ENCODE measurements at regions not wholly inside any gene's neighbourhood (a gene's known extent, or its start where the extent isn't known, plus 50 kb on each side); places are given as distances from the start of the nearest gene placed in this dataset.
"Not testable (repeated sequence)": the region's sequence is repeated elsewhere in the genome, so short reads cannot be mapped to it uniquely, and the experiment has no call there.

- 96% methylated on average over 4 of the region's 6 CpGs for WGBS
- H3K9me3 ChIP-seq: no peaks in the 10 kb centered on the region
- H3K4me3 ChIP-seq: no peak overlapping the region
- H3K4me1 ChIP-seq: no peaks in the 10 kb centered on the region
- no peak overlapping the region for H3K27ac ChIP-seq
- no peak for DNase-seq (ENCODE audit: low spot score in 2 of 2)
- TF ChIP-seq POLR2A (IDR thresholded peaks at IDR 0.05): no peak
- TF ChIP-seq, protein P1, sequence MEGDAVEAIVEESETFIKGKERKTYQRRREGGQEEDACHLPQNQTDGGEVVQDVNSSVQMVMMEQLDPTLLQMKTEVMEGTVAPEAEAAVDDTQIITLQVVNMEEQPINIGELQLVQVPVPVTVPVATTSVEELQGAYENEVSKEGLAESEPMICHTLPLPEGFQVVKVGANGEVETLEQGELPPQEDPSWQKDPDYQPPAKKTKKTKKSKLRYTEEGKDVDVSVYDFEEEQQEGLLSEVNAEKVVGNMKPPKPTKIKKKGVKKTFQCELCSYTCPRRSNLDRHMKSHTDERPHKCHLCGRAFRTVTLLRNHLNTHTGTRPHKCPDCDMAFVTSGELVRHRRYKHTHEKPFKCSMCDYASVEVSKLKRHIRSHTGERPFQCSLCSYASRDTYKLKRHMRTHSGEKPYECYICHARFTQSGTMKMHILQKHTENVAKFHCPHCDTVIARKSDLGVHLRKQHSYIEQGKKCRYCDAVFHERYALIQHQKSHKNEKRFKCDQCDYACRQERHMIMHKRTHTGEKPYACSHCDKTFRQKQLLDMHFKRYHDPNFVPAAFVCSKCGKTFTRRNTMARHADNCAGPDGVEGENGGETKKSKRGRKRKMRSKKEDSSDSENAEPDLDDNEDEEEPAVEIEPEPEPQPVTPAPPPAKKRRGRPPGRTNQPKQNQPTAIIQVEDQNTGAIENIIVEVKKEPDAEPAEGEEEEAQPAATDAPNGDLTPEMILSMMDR (IDR thresholded peaks at IDR 0.05): no peak
- TF ChIP-seq POLR2AphosphoS5 (IDR thresholded peaks at IDR 0.05): no peak
- no peak for TF ChIP-seq EP300 (IDR thresholded peaks at IDR 0.05)
- no peaks in the 10 kb centered on the region for H3K27me3 ChIP-seq
- no peaks in the 10 kb centered on the region for H3K36me3 ChIP-seq
These were observed 168.9 kb upstream of the PFKP start for GRCh38 chr10:2898509-2898860.

DNA sequence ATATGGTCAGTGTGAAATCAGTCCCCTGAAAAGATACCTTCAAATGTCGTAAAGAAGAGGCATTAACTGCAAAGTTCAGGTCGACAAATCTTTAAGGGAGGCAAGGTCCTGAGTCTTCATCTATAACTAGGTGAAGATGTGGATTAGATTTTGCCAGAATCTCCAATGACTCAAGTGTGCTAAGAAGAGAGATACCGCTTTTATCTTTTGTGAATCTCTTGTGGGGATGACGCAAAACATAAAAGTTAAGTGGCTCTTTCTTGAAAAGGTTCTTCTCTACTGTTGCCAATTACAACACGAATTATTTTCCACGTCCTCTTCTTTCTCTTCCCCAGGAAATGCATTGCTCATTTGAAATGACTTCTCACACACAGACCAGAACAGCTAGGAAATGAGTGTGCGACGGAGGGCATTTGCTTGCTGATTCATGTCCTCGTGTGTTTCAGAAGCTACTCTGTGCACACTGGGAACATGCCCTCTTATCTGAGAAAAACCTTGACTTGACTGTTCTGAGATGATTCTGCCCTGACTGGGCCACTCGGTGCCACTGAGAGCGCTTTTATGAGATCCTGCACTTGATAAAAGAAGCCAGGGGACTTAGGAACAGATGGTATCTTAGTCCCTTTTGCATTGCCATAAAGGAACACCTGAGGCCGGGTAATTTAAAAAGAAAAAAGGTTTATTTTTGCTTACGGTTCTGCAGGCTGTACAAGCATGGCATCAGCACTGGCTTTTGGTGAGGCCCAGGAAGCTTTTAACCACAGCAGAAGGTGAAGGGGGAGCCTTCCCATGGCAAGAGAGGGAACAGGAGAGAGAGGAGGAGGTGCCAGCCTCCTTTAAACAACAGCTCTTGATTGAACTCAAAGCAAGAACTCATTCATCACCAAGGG is 169.5 kb upstream of the PFKP start:
- Histone ChIP-seq H3K36me3 (no peaks in the 10 kb centered on the region), H3K27ac (no peak overlapping the region), H3K9me3 (no peaks in the 10 kb centered on the region), H3K27me3 (no peaks in the 10 kb centered on the region), H3K4me1 (no peaks in the 10 kb centered on the region), H3K4me3 (no peak overlapping the region)
- no peak for DNase-seq (ENCODE audit: low spot score in 2 of 2)
- TF ChIP-seq, protein P1 (IDR thresholded peaks at IDR 0.05): no peak
- TF ChIP-seq POLR2A (IDR thresholded peaks at IDR 0.05): no peak
- TF ChIP-seq POLR2AphosphoS5 (IDR thresholded peaks at IDR 0.05): no peak
- TF ChIP-seq EP300 (IDR thresholded peaks at IDR 0.05): no peak
- WGBS: 56% methylated on average over 13 of the region's 13 CpGs

- H3K4me3 ChIP-seq; DNase-seq (ENCODE audit: low spot score in 2 of 2); H3K4me1 ChIP-seq; H3K27ac ChIP-seq; H3K9me3 ChIP-seq; H3K27me3 ChIP-seq; H3K36me3 ChIP-seq: not testable (repeated sequence)
- 86% methylated on average over 1 of the region's 1 CpG for WGBS
These were observed 171.0 kb upstream of the PFKP start for GRCh38 chr10:2896334-2896733.

DNA sequence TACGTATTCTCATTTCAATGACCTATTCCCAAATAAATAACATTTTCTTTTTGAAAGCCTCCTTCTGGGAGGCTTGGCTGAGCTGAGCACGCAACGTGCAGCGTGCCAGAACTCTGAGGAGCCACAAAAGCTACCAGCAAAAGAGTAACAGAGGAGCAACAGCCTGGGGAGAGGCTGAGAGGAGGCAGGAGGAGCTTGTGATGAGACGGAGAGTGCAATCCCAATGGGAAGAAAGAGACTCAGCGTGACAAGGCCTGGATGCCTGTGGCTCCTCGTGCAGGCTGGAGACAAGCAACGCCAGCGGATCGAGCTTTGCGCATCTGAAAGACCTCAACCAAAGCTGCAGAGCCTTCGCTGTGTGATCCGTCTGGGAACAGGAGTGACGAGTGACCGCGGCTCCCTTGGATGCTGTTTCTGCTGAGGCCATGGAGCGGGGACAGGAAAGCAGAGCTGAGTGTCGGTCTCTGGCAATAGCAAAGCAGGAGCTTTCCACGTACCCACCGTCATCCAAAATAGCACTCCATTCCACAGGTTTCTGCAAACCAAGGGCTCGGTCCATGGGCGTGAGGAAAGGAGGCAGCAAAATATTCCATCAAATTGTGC is 171.7 kb upstream of the PFKP start:
- DNase-seq (ENCODE audit: low spot score in 2 of 2): no peak
- Histone ChIP-seq H3K4me1 (no peaks in the 10 kb centered on the region), H3K9me3 (no peaks in the 10 kb centered on the region), H3K27ac (no peak overlapping the region), H3K4me3 (no peak overlapping the region), H3K27me3 (no peaks in the 10 kb centered on the region), H3K36me3 (no peaks in the 10 kb centered on the region)
- WGBS: 76% methylated on average over 22 of the region's 22 CpGs
- no peak for TF ChIP-seq EP300 (IDR thresholded peaks at IDR 0.05)
- no peak for TF ChIP-seq POLR2AphosphoS5 (IDR thresholded peaks at IDR 0.05)
- TF ChIP-seq POLR2A (IDR thresholded peaks at IDR 0.05): no peak
- TF ChIP-seq, protein P1 (IDR thresholded peaks at IDR 0.05): no peak

DNA sequence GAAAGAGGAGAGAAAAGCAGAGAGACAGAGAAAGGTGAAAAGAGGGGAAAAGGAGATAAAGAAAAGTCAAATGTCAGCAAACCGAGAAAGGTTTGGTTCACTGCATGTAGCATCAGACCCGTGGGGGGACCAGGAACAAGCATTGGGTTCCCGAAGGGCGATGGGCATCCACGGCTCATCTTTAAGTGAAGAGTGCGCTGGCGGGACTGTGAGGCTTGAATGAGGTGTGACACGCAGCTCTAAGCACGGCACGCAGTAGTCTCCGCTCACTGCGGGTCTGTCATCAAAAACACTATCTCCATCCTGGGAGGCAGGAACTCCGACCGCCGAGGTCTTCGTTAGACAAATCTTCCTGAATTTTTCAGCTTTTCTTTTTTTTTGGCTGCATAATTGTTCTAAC is 173.4 kb upstream of the PFKP start:
- 93% methylated on average over 16 of the region's 16 CpGs for WGBS
- H3K27ac ChIP-seq: no peak overlapping the region
- no peaks in the 10 kb centered on the region for H3K36me3 ChIP-seq
- H3K27me3 ChIP-seq: no peaks in the 10 kb centered on the region
- no peak overlapping the region for H3K4me3 ChIP-seq
- no peak for TF ChIP-seq POLR2A (IDR thresholded peaks at IDR 0.05)
- TF ChIP-seq EP300 (IDR thresholded peaks at IDR 0.05): no peak
- H3K4me1 ChIP-seq: no peaks in the 10 kb centered on the region
- no peaks in the 10 kb centered on the region for H3K9me3 ChIP-seq
- DNase-seq (ENCODE audit: low spot score in 2 of 2): no peak

DNA sequence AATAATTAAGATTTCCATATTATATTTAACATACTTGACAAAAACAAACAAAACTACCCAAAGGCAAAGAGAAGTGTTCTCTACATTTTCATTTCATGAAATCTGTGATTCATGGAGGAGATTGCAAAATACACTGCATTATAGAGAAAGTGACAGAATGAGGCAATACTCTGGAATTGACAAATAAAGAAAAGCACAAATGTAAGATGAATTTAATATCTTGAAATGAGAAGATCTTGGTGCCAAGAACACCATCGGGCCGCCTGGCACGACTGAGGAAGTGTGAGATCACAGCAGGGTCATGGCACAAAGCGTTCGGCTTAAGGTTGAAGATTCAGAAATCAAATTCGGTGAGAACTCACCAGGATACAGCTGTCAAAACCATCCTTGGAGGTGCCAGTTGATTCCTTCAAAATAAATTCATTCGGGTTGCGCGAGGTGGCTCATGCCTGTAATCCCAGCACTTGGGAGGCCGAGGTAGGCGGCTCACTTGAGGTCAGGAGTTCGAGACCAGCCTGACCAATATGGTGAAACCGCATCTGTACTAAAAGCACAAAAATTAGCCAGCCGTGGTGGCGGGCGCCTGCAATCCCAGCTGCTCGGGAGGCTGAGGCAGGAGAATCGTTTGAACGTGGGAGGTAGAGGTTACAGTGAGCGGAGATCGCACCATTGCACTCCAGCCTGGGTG is 174.0 kb upstream of the PFKP start:
- TF ChIP-seq, protein P1 (IDR thresholded peaks at IDR 0.05): no peak
- TF ChIP-seq EP300 (IDR thresholded peaks at IDR 0.05) (no peak), POLR2A (IDR thresholded peaks at IDR 0.05) (no peak), POLR2AphosphoS5 (IDR thresholded peaks at IDR 0.05) (no peak)
- H3K4me1 ChIP-seq: no peaks in the 10 kb centered on the region
- WGBS: 88% methylated on average over 21 of the region's 21 CpGs
- H3K4me3 ChIP-seq: no peak overlapping the region
- no peaks in the 10 kb centered on the region for H3K27me3 ChIP-seq
- no peaks in the 10 kb centered on the region for H3K36me3 ChIP-seq
- DNase-seq (ENCODE audit: low spot score in 2 of 2): no peak
- no peaks in the 10 kb centered on the region for H3K9me3 ChIP-seq
- no peak overlapping the region for H3K27ac ChIP-seq

All from suprapubic skin (tissue), 4 donors.